ENCODE measurements at regions not wholly inside any gene's neighbourhood (a gene's known extent, or its start where the extent isn't known, plus 50 kb on each side); places are given as distances from the start of the nearest gene placed in this dataset.
A peak's percentile ranks its signal among the peaks of the same experiment; 100 is the strongest.

GRCh38 chr4:31097999-31098398 lies 377.8 kb downstream of the PCDH7 start:
- intact Hi-C loops (cut with micrococcal nuclease), result no loop called here
- no peak overlapping the region for H2AFZ ChIP-seq (ENCODE audit: low read length)
- H3K9me2 ChIP-seq (replicated peaks; ENCODE audit: low read length), result no peaks in the 10 kb centered on the region
- H4K20me1 ChIP-seq (ENCODE audit: low read length), result no peaks in the 10 kb centered on the region
- H3K9ac ChIP-seq (ENCODE audit: low read length), result no peak overlapping the region
- H3K79me2 ChIP-seq (ENCODE audit: low read length), result no peaks in the 10 kb centered on the region
- H3K4me3 ChIP-seq (ENCODE audit: low read length), result no peak overlapping the region
- H3K4me1 ChIP-seq (ENCODE audit: insufficient read depth, low read length), result peaks cover 16% of the 10 kb centered on the region; the same call in 1 of the 2 replicates
- CTCF ChIA-PET, result no interaction called here
- ATAC-seq (no peak), DNase-seq (no peak)
- no peak for TF ChIP-seq EZH2phosphoT487 (IDR thresholded peaks at IDR 0.05; ENCODE audit: borderline replicate concordance, low read length)
- no peak for TF ChIP-seq CTCF (conservative IDR thresholded peaks at IDR 0.05; ENCODE audit: low read depth, low read length)
- TF ChIP-seq EZH2 (IDR thresholded peaks at IDR 0.05; ENCODE audit: low read length, unreplicated experiment), result no peak
- no peak overlapping the region for H3K27ac ChIP-seq (ENCODE audit: low read length)
- H3K4me2 ChIP-seq (ENCODE audit: low read length), result no peak overlapping the region
- no TSS peak for BruUV-seq (replicated peaks)
- H3F3A ChIP-seq (ENCODE audit: low read length, unreplicated experiment), result no peaks in the 10 kb centered on the region
- H3K27me3 ChIP-seq (ENCODE audit: low read length), result no peaks in the 10 kb centered on the region
- POLR2A ChIA-PET (ENCODE audit: unreplicated experiment), result no interaction called here
- no peaks in the 10 kb centered on the region for H3K36me3 ChIP-seq (ENCODE audit: low read depth, low read length)
- H3K9me3 ChIP-seq (ENCODE audit: low read length), result no peaks in the 10 kb centered on the region

- Histone ChIP-seq H2AFZ (ENCODE audit: low read length) (no peak overlapping the region), H3K9ac (ENCODE audit: low read length) (no peak overlapping the region), H3K4me2 (ENCODE audit: low read length) (no peak overlapping the region), H4K20me1 (ENCODE audit: low read length) (no peaks in the 10 kb centered on the region), H3K27me3 (ENCODE audit: low read length) (no peaks in the 10 kb centered on the region), H3F3A (ENCODE audit: low read length, unreplicated experiment) (no peaks in the 10 kb centered on the region), H3K4me3 (ENCODE audit: low read length) (no peak overlapping the region), H3K36me3 (ENCODE audit: low read depth, low read length) (no peaks in the 10 kb centered on the region), H3K4me1 (ENCODE audit: insufficient read depth, low read length) (peaks cover 11% of the 10 kb centered on the region; the same call in 1 of the 2 replicates), H3K9me3 (ENCODE audit: low read length) (no peaks in the 10 kb centered on the region), H3K79me2 (ENCODE audit: low read length) (no peaks in the 10 kb centered on the region), H3K9me2 (replicated peaks; ENCODE audit: low read length) (no peaks in the 10 kb centered on the region), H3K27ac (ENCODE audit: low read length) (no peak overlapping the region)
- DNase-seq (no peak), ATAC-seq (no peak)
- ChIA-PET POLR2A (ENCODE audit: unreplicated experiment) (no interaction called here), CTCF (no interaction called here)
- intact Hi-C loops (cut with micrococcal nuclease), result no loop called here
- BruUV-seq (replicated peaks), result no TSS peak
- TF ChIP-seq CTCF (conservative IDR thresholded peaks at IDR 0.05; ENCODE audit: low read depth, low read length) (no peak), EZH2 (IDR thresholded peaks at IDR 0.05; ENCODE audit: low read length, unreplicated experiment) (no peak), EZH2phosphoT487 (IDR thresholded peaks at IDR 0.05; ENCODE audit: borderline replicate concordance, low read length) (no peak)
Measured at GRCh38 chr4:31100536-31100935, 380.4 kb downstream of the PCDH7 start.

- Histone ChIP-seq H3K4me1 (ENCODE audit: insufficient read depth, low read length) (peaks cover 3% of the 10 kb centered on the region; the same call in 1 of the 2 replicates), H3K9me3 (ENCODE audit: low read length) (no peaks in the 10 kb centered on the region), H2AFZ (ENCODE audit: low read length) (no peak overlapping the region), H3K27ac (ENCODE audit: low read length) (no peak overlapping the region), H3K4me3 (ENCODE audit: low read length) (no peak overlapping the region), H3K9ac (ENCODE audit: low read length) (no peak overlapping the region), H4K20me1 (ENCODE audit: low read length) (no peaks in the 10 kb centered on the region), H3K27me3 (ENCODE audit: low read length) (no peaks in the 10 kb centered on the region), H3K9me2 (replicated peaks; ENCODE audit: low read length) (no peaks in the 10 kb centered on the region), H3K36me3 (ENCODE audit: low read depth, low read length) (no peaks in the 10 kb centered on the region), H3F3A (ENCODE audit: low read length, unreplicated experiment) (no peaks in the 10 kb centered on the region), H3K79me2 (ENCODE audit: low read length) (no peaks in the 10 kb centered on the region), H3K4me2 (ENCODE audit: low read length) (no peak overlapping the region)
- DNase-seq (no peak), ATAC-seq (peak; percentile 43)
- ChIA-PET CTCF (interaction anchor here (0.5 kb wide), 1 partner anchor 40 kb away, joined by 3 read pairs; no protein-coding TSS in a partner anchor), POLR2A (ENCODE audit: unreplicated experiment) (no interaction called here)
- BruUV-seq (replicated peaks), result no TSS peak
- TF ChIP-seq EZH2 (IDR thresholded peaks at IDR 0.05; ENCODE audit: low read length, unreplicated experiment), result no peak
- TF ChIP-seq CTCF (conservative IDR thresholded peaks at IDR 0.05; ENCODE audit: low read depth, low read length), result no peak
- no peak for TF ChIP-seq EZH2phosphoT487 (IDR thresholded peaks at IDR 0.05; ENCODE audit: borderline replicate concordance, low read length)
- intact Hi-C loops (cut with micrococcal nuclease), result no loop called here
Measured at GRCh38 chr4:31104043-31104442, 383.9 kb downstream of the PCDH7 start.
